G401 (cell line): ENCODE measurements at regions not wholly inside any gene's neighbourhood (a gene's known extent, or its start where the extent isn't known, plus 50 kb on each side); places are given as distances from the start of the nearest gene placed in this dataset.

Experiments
- DNase-seq: peaks from one replicate; pipeline ENCODE4 v3.0.0-alpha.2; 2015; ENCODE audit warnings: low spot score
- in situ Hi-C: cut with HindIII; loops from 2 replicates; pipeline ENCODE4 v1.10.0; 2016; ENCODE audit warnings: low sequenced_read_pairs, mixed read lengths

GRCh38 chr12:115078990-115079389 is 395.0 kb upstream of the TBX3 start:
- in situ Hi-C loops: no loop called here

GRCh38 chr12:115078334-115078733 is 394.4 kb upstream of the TBX3 start:
- in situ Hi-C loops: no loop called here
- DNase-seq: no peak

More at GRCh38 chr12:115078990-115079389, 395.0 kb upstream of the TBX3 start:
- no peak for DNase-seq

- in situ Hi-C loops: no loop called here
- no peak for DNase-seq
These were observed 391.7 kb upstream of the TBX3 start for GRCh38 chr12:115075552-115076170.

GRCh38 chr12:115074617-115075016 is 390.6 kb upstream of the TBX3 start:
- in situ Hi-C loops: no loop called here

GRCh38 chr12:115072712-115073111 is 388.7 kb upstream of the TBX3 start:
- no peak for DNase-seq
- in situ Hi-C loops: no loop called here

More at GRCh38 chr12:115074617-115075016, 390.6 kb upstream of the TBX3 start:
- DNase-seq: no peak

- in situ Hi-C loops: no loop called here
- no peak for DNase-seq
These were observed 386.3 kb upstream of the TBX3 start for GRCh38 chr12:115070313-115070712.

GRCh38 chr12:115064296-115064695 is 380.3 kb upstream of the TBX3 start:
- in situ Hi-C loops: no loop called here
- DNase-seq: no peak

GRCh38 chr12:115062741-115063140 is 378.8 kb upstream of the TBX3 start:
- in situ Hi-C loops: no loop called here
- no peak for DNase-seq

GRCh38 chr12:115060477-115061168 is 376.6 kb upstream of the TBX3 start:
- no peak for DNase-seq
- in situ Hi-C loops: no loop called here

GRCh38 chr12:115057445-115057844 is 373.5 kb upstream of the TBX3 start:
- in situ Hi-C loops: no loop called here

GRCh38 chr12:115051378-115051777 is 367.4 kb upstream of the TBX3 start:
- in situ Hi-C loops: no loop called here
- no peak for DNase-seq

More at GRCh38 chr12:115057445-115057844, 373.5 kb upstream of the TBX3 start:
- no peak for DNase-seq

- in situ Hi-C loops: no loop called here
- no peak for DNase-seq
These were observed 365.6 kb upstream of the TBX3 start for GRCh38 chr12:115049614-115050013.

- no peak for DNase-seq
- in situ Hi-C loops: no loop called here
These were observed 362.8 kb upstream of the TBX3 start for GRCh38 chr12:115046805-115047204.

- DNase-seq: no peak
- in situ Hi-C loops: no loop called here
These were observed 360.1 kb upstream of the TBX3 start for GRCh38 chr12:115044073-115044472.

GRCh38 chr12:115043079-115043478 is 359.1 kb upstream of the TBX3 start:
- DNase-seq: no peak

GRCh38 chr12:115042341-115042740 is 358.4 kb upstream of the TBX3 start:
- in situ Hi-C loops: no loop called here
- DNase-seq: no peak

More at GRCh38 chr12:115043079-115043478, 359.1 kb upstream of the TBX3 start:
- in situ Hi-C loops: no loop called here

- no peak for DNase-seq
- in situ Hi-C loops: no loop called here
These were observed 353.9 kb upstream of the TBX3 start for GRCh38 chr12:115037830-115038229.

- in situ Hi-C loops: no loop called here
- DNase-seq: no peak
These were observed 351.6 kb upstream of the TBX3 start for GRCh38 chr12:115035535-115036107.

GRCh38 chr12:115032521-115032920 is 348.5 kb upstream of the TBX3 start:
- in situ Hi-C loops: no loop called here
- no peak for DNase-seq

- no peak for DNase-seq
- in situ Hi-C loops: no loop called here
These were observed 346.0 kb upstream of the TBX3 start for GRCh38 chr12:115030017-115030416.

- DNase-seq: no peak
- in situ Hi-C loops: no loop called here
These were observed 340.6 kb upstream of the TBX3 start for GRCh38 chr12:115024531-115024930.
